SK-N-SH treated with all-trans-retinoic acid at 6 μM for 48 hours (cell line): ENCODE measurements at regions not wholly inside any gene's neighbourhood (a gene's known extent, or its start where the extent isn't known, plus 50 kb on each side); places are given as distances from the start of the nearest gene placed in this dataset.

Experiments used
- CSDC2 ChIP-seq: fragments of 250-450 bp; sonication (Bioruptor Pico); IDR thresholded peaks from 2 replicates; pipeline ENCODE4 v1.5.0; 2020; ENCODE audit warnings: mild to moderate bottlenecking, moderate library complexity
- ESRRG ChIP-seq: fragments of 250-450 bp; sonication (Bioruptor Pico); IDR thresholded peaks from 2 replicates; pipeline ENCODE4 v1.6.1; 2021; ENCODE audit warnings: mild to moderate bottlenecking
- PPARA ChIP-seq: fragments of 250-450 bp; sonication (Bioruptor Pico); IDR thresholded peaks from 2 replicates; pipeline ENCODE4 v1.5.0; 2020; ENCODE audit warnings: mild to moderate bottlenecking, borderline replicate concordance
- RARB ChIP-seq: fragments of 250-450 bp; sonication (Bioruptor Pico); IDR thresholded peaks from 2 replicates; pipeline ENCODE4 v1.8.0; 2021; ENCODE audit warnings: mild to moderate bottlenecking, moderate library complexity
- SNAI2 ChIP-seq: fragments of 250-450 bp; sonication (Bioruptor Pico); IDR thresholded peaks from 2 replicates; pipeline ENCODE4 v1.5.0; 2020; ENCODE audit warnings: mild to moderate bottlenecking, moderate library complexity
- TOX ChIP-seq: fragments of 250-450 bp; sonication (Bioruptor Pico); IDR thresholded peaks from 2 replicates; pipeline ENCODE4 v1.8.0; 2021; ENCODE audit warnings: mild to moderate bottlenecking, moderate library complexity, borderline replicate concordance
- ZC3H10 ChIP-seq: fragments of 250-450 bp; sonication (Bioruptor Pico); IDR thresholded peaks from 2 replicates; pipeline ENCODE4 v1.5.1; 2021; ENCODE audit warnings: mild to moderate bottlenecking, moderate library complexity
- ZFP3 ChIP-seq: fragments of 250-450 bp; sonication (Bioruptor Pico); IDR thresholded peaks from 2 replicates; pipeline ENCODE4 v1.5.0; 2020; ENCODE audit warnings: mild to moderate bottlenecking, moderate library complexity
- ZFP30 ChIP-seq: fragments of 450-650 bp; formaldehyde crosslinking; IDR thresholded peaks from 2 replicates; pipeline ENCODE4 v1.5.0; 2022; ENCODE audit warnings: mild to moderate bottlenecking, moderate library complexity
- TF ChIP-seq, protein P1 (sequence below): fragments of 250-450 bp; sonication (Bioruptor Pico); IDR thresholded peaks from 2 replicates; pipeline ENCODE4 v1.5.1; 2020; ENCODE audit warnings: low read depth, mild to moderate bottlenecking, moderate library complexity
- TF ChIP-seq, protein P2 (sequence below): fragments of 250-450 bp; sonication (Bioruptor Pico); IDR thresholded peaks from 2 replicates; pipeline ENCODE4 v1.8.0; 2020; ENCODE audit warnings: mild to moderate bottlenecking, moderate library complexity, borderline replicate concordance

DNA sequence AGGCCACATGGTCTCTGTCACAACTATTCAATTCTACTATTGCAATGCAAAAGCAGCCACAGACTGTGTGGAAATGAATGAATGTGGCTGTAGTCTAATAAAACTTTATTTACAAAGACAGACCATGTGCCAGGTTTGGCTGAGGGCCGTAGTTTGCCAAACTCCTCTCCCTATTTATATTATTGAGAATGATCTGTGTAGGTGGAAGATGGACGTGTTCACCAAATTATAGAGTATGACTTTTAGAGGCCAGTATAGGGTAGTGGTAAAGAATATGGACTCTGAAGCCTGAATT, 125.7 kb upstream of the MYLIP start:
- TF ChIP-seq ZFP3 (no peak), ZC3H10 (CRISPR knock-in tag) (no peak), ZFP30 (CRISPR knock-in tag) (no peak), PPARA (no peak), TOX (CRISPR knock-in tag) (no peak), ESRRG (CRISPR knock-in tag) (no peak), SNAI2 (no peak), RARB (no peak), CSDC2 (CRISPR knock-in tag) (no peak)
- TF ChIP-seq, protein P1, sequence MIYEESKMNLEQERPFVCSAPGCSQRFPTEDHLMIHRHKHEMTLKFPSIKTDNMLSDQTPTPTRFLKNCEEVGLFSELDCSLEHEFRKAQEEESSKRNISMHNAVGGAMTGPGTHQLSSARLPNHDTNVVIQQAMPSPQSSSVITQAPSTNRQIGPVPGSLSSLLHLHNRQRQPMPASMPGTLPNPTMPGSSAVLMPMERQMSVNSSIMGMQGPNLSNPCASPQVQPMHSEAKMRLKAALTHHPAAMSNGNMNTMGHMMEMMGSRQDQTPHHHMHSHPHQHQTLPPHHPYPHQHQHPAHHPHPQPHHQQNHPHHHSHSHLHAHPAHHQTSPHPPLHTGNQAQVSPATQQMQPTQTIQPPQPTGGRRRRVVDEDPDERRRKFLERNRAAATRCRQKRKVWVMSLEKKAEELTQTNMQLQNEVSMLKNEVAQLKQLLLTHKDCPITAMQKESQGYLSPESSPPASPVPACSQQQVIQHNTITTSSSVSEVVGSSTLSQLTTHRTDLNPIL (CRISPR knock-in tag), result no peak
- TF ChIP-seq, protein P2, sequence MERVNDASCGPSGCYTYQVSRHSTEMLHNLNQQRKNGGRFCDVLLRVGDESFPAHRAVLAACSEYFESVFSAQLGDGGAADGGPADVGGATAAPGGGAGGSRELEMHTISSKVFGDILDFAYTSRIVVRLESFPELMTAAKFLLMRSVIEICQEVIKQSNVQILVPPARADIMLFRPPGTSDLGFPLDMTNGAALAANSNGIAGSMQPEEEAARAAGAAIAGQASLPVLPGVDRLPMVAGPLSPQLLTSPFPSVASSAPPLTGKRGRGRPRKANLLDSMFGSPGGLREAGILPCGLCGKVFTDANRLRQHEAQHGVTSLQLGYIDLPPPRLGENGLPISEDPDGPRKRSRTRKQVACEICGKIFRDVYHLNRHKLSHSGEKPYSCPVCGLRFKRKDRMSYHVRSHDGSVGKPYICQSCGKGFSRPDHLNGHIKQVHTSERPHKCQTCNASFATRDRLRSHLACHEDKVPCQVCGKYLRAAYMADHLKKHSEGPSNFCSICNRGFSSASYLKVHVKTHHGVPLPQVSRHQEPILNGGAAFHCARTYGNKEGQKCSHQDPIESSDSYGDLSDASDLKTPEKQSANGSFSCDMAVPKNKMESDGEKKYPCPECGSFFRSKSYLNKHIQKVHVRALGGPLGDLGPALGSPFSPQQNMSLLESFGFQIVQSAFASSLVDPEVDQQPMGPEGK, result no peak
